ENCODE measurements at regions not wholly inside any gene's neighbourhood (a gene's known extent, or its start where the extent isn't known, plus 50 kb on each side); places are given as distances from the start of the nearest gene placed in this dataset.

GRCh38 chr18:73520229-73520628 is 627.4 kb downstream of the FBXO15 start:
- TF ChIP-seq CTCF (IDR thresholded peaks at IDR 0.05) (peak; percentile 24; the same call in 1 of the 2 replicates), ZFX (IDR thresholded peaks at IDR 0.05; ENCODE audit: borderline replicate concordance) (no peak)

Measured in 22Rv1 (cell line).